Subcutaneous abdominal adipose tissue (tissue), 5 donors: ENCODE measurements at regions not wholly inside any gene's neighbourhood (a gene's known extent, or its start where the extent isn't known, plus 50 kb on each side); places are given as distances from the start of the nearest gene placed in this dataset.
"Not testable (repeated sequence)": the region's sequence is repeated elsewhere in the genome, so short reads cannot be mapped to it uniquely, and the experiment has no call there.

Source experiments
- H3K27ac ChIP-seq: one replicate; pipeline ENCODE4 v1.7.0; 2013; ENCODE audit warnings: low read depth, mild to moderate bottlenecking, inconsistent platforms, low read length, moderate library complexity
- H3K27me3 ChIP-seq, 5 donors: one replicate each; pipeline ENCODE4 v1.7.0; 2013; ENCODE audit warnings: low read length in 5 of 5, inconsistent platforms in 1 of 5; ENCODE audit not compliant: control insufficient read depth in 5 of 5, insufficient read depth in 4 of 5
- H3K36me3 ChIP-seq, 5 donors: one replicate each; pipeline ENCODE4 v1.7.0; 2013; ENCODE audit warnings: low read length in 5 of 5; ENCODE audit not compliant: control insufficient read depth in 5 of 5, insufficient read depth in 5 of 5
- H3K4me1 ChIP-seq, 5 donors: one replicate each; pipeline ENCODE4 v1.7.0; 2013; ENCODE audit warnings: low read length in 5 of 5, mild to moderate bottlenecking in 3 of 5, moderate library complexity in 1 of 5; ENCODE audit not compliant: control insufficient read depth in 5 of 5, insufficient read depth in 5 of 5
- H3K4me3 ChIP-seq, 5 donors: one replicate each; pipeline ENCODE4 v1.7.0; 2013; ENCODE audit warnings: low read length in 5 of 5, low read depth in 1 of 5
- H3K9ac ChIP-seq, 5 donors: one replicate each; pipeline ENCODE4 v1.7.0; 2013; ENCODE audit warnings: low read length in 5 of 5, mild to moderate bottlenecking in 4 of 5, moderate library complexity in 3 of 5
- H3K9me3 ChIP-seq, 5 donors: one replicate each; pipeline ENCODE4 v1.7.0; 2013; ENCODE audit warnings: low read length in 5 of 5; ENCODE audit not compliant: control insufficient read depth in 5 of 5
- donor health status: healthy.
- donor health status: healthy.
- donor health status: healthy.
- donor health status: healthy.
- donor health status: healthy.

- Histone ChIP-seq H3K4me3 (no peak overlapping the region), H3K36me3 (peaks cover 0 to 3% (median 0%) of the 10 kb centered on the region in 5 donors), H3K9me3 (no peaks in the 10 kb centered on the region), H3K27ac (no peak overlapping the region), H3K9ac (no peak overlapping the region), H3K27me3 (no peaks in the 10 kb centered on the region), H3K4me1 (no peaks in the 10 kb centered on the region)
Observed at GRCh38 chr5:93998951-93999455, 257.6 kb upstream of the POU5F2 start.

GRCh38 chr5:93997562-93997961 lies 256.2 kb upstream of the POU5F2 start:
- H3K9ac ChIP-seq, result no peak overlapping the region
- H3K9me3 ChIP-seq, result no peaks in the 10 kb centered on the region
- H3K27ac ChIP-seq, result no peak overlapping the region
- H3K4me3 ChIP-seq, result no peak overlapping the region
- H3K4me1 ChIP-seq, result no peaks in the 10 kb centered on the region
- no peaks in the 10 kb centered on the region for H3K27me3 ChIP-seq
- H3K36me3 ChIP-seq, result peaks cover 0 to 3% (median 0%) of the 10 kb centered on the region in 5 donors

GRCh38 chr5:93995126-93995621 lies 253.8 kb upstream of the POU5F2 start:
- Histone ChIP-seq H3K9ac (no peak overlapping the region), H3K27ac (no peak overlapping the region), H3K4me1 (no peaks in the 10 kb centered on the region), H3K4me3 (no peak overlapping the region), H3K36me3 (no peaks in the 10 kb centered on the region), H3K9me3 (no peaks in the 10 kb centered on the region), H3K27me3 (no peaks in the 10 kb centered on the region)

GRCh38 chr5:93993161-93993560 lies 251.8 kb upstream of the POU5F2 start:
- Histone ChIP-seq H3K9ac (no peak overlapping the region), H3K27ac (no peak overlapping the region), H3K36me3 (no peaks in the 10 kb centered on the region), H3K27me3 (no peaks in the 10 kb centered on the region), H3K4me3 (no peak overlapping the region), H3K9me3 (no peaks in the 10 kb centered on the region), H3K4me1 (no peaks in the 10 kb centered on the region)

GRCh38 chr5:93990504-93991070 lies 249.2 kb upstream of the POU5F2 start:
- Histone ChIP-seq H3K4me1 (no peaks in the 10 kb centered on the region), H3K27ac (no peak overlapping the region), H3K4me3 (no peak overlapping the region), H3K9ac (no peak overlapping the region), H3K36me3 (no peaks in the 10 kb centered on the region), H3K27me3 (no peaks in the 10 kb centered on the region), H3K9me3 (no peaks in the 10 kb centered on the region)

GRCh38 chr5:93985940-93986570 lies 244.7 kb upstream of the POU5F2 start:
- H3K27ac ChIP-seq, H3K36me3 ChIP-seq, H3K9me3 ChIP-seq, H3K4me1 ChIP-seq, H3K27me3 ChIP-seq, H3K9ac ChIP-seq, H3K4me3 ChIP-seq: not testable (repeated sequence)

- Histone ChIP-seq H3K27me3 (no peaks in the 10 kb centered on the region), H3K4me1 (no peaks in the 10 kb centered on the region), H3K4me3 (peak overlapping the region in 1 of 5 donors; percentile 11), H3K9ac (no peak overlapping the region), H3K9me3 (peaks cover 8 to 33% (median 21%) of the 10 kb centered on the region in 5 donors), H3K36me3 (peaks cover 0 to 9% (median 2%) of the 10 kb centered on the region in 5 donors), H3K27ac (no peak overlapping the region)
Observed at GRCh38 chr5:93978222-93978621, 236.8 kb upstream of the POU5F2 start.

- Histone ChIP-seq H3K36me3 (no peaks in the 10 kb centered on the region), H3K9ac (no peak overlapping the region), H3K27ac (no peak overlapping the region), H3K4me3 (no peak overlapping the region), H3K27me3 (no peaks in the 10 kb centered on the region), H3K4me1 (no peaks in the 10 kb centered on the region), H3K9me3 (no peaks in the 10 kb centered on the region)
Observed at GRCh38 chr5:93967923-93968322, 226.5 kb upstream of the POU5F2 start.

- Histone ChIP-seq H3K36me3 (no peaks in the 10 kb centered on the region), H3K4me3 (no peak overlapping the region), H3K27ac (no peak overlapping the region), H3K4me1 (no peaks in the 10 kb centered on the region), H3K27me3 (no peaks in the 10 kb centered on the region), H3K9me3 (no peaks in the 10 kb centered on the region), H3K9ac (no peak overlapping the region)
Observed at GRCh38 chr5:93964421-93964820, 223.0 kb upstream of the POU5F2 start.

GRCh38 chr5:93960042-93960441 lies 218.6 kb upstream of the POU5F2 start:
- Histone ChIP-seq H3K4me3 (no peak overlapping the region), H3K27me3 (no peaks in the 10 kb centered on the region), H3K9ac (no peak overlapping the region), H3K27ac (no peak overlapping the region), H3K4me1 (no peaks in the 10 kb centered on the region), H3K9me3 (no peaks in the 10 kb centered on the region), H3K36me3 (peaks cover 0 to 3% (median 0%) of the 10 kb centered on the region in 5 donors)
